Lung (tissue), 11 donors: ENCODE measurements at regions not wholly inside any gene's neighbourhood (a gene's known extent, or its start where the extent isn't known, plus 50 kb on each side); places are given as distances from the start of the nearest gene placed in this dataset.
"Not testable (repeated sequence)": the region's sequence is repeated elsewhere in the genome, so short reads cannot be mapped to it uniquely, and the experiment has no call there.

Source experiments
- ATAC-seq: fragments of 200-7000 bp; cut with Tn5 transposase; one replicate; pipeline ENCODE4 v1.9.1; 2020; ENCODE audit warnings: moderate number of reproducible peaks; ENCODE audit not compliant: insufficient read depth, low FRiP score
- DNase-seq, 3 donors: peaks; one replicate each; pipeline ENCODE4 v3.0.0-alpha.2; 2013 to 2017
- H3K27ac ChIP-seq, 2 donors: one replicate each; pipeline ENCODE4 v1.5.1; 2013; ENCODE audit warnings: mild to moderate bottlenecking in 2 of 2, moderate library complexity in 2 of 2, control low read depth in 1 of 2, inconsistent platforms in 1 of 2, low read depth in 1 of 2, low read length in 1 of 2
- H3K27me3 ChIP-seq, 3 donors: one replicate each; pipeline ENCODE4 v1.5.1; 2013; ENCODE audit warnings: low read length in 2 of 3; ENCODE audit not compliant: control insufficient read depth in 3 of 3, insufficient read depth in 3 of 3
- H3K36me3 ChIP-seq, 4 donors: one replicate each; pipeline ENCODE4 v1.5.1; 2013; ENCODE audit warnings: low read length in 4 of 4, mild to moderate bottlenecking in 1 of 4, moderate library complexity in 1 of 4; ENCODE audit not compliant: control insufficient read depth in 4 of 4, insufficient read depth in 4 of 4
- H3K4me1 ChIP-seq, 5 donors: one replicate each; pipeline ENCODE4 v1.5.1; 2013; ENCODE audit warnings: low read length in 5 of 5, mild to moderate bottlenecking in 2 of 5, moderate library complexity in 1 of 5; ENCODE audit not compliant: control insufficient read depth in 5 of 5, insufficient read depth in 5 of 5
- H3K4me3 ChIP-seq: one replicate; pipeline ENCODE4 v1.5.1; 2013; ENCODE audit warnings: mild to moderate bottlenecking, control low read depth, moderate library complexity
- H3K9ac ChIP-seq, 2 donors: one replicate each; pipeline ENCODE4 v1.5.1; 2013; ENCODE audit warnings: low read length in 2 of 2, control low read depth in 1 of 2; ENCODE audit not compliant: insufficient read depth in 1 of 2
- H3K9me3 ChIP-seq, 4 donors: one replicate each; pipeline ENCODE4 v1.5.1; 2013; ENCODE audit warnings: low read length in 3 of 4, mild to moderate bottlenecking in 1 of 4, moderate library complexity in 1 of 4; ENCODE audit not compliant: control insufficient read depth in 4 of 4, insufficient read depth in 3 of 4
- CTCF ChIP-seq: IDR thresholded peaks from 2 replicates; pipeline ENCODE4 v1.5.1; 2012; ENCODE audit warnings: mild to moderate bottlenecking; ENCODE audit errors: control extremely low read depth, extremely low read depth
- WGBS, 2 donors: extraction: QIAGEN DNeasy Blood & Tissue Kit; methylation state at CpG; one replicate each; pipeline ENCODE4 v1.1.7; 2013; 5-methylcytosine and 5-hydroxymethylcytosine counted together
- donor health status: control.
- donor health status: control.
- donor health status: Bipolar disorder and iron deficiency.
- donor health status: healthy.
- donor health status: DM: yes; HTN: yes; CAD: no.

- Histone ChIP-seq H3K27me3 (no peaks in the 10 kb centered on the region), H3K4me1 (peaks cover 0 to 4% (median 0%) of the 10 kb centered on the region in 5 donors), H3K9me3 (peaks cover 0 to 4% (median 0%) of the 10 kb centered on the region in 4 donors), H3K36me3 (no peaks in the 10 kb centered on the region), H3K9ac (no peak overlapping the region), H3K27ac (no peak overlapping the region), H3K4me3 (no peak overlapping the region)
- TF ChIP-seq CTCF = no peak
- WGBS, 2 donors = 77 to 83% methylated on average over 14 of the region's 14 CpGs
- no peak for ATAC-seq
- DNase-seq = no peak
Measured at GRCh38 chr2:150327564-150328489, 159.6 kb downstream of the RND3 start.

- H3K9ac ChIP-seq = no peak overlapping the region
- ATAC-seq = no peak
- H3K4me3 ChIP-seq = no peak overlapping the region
- H3K36me3 ChIP-seq = no peaks in the 10 kb centered on the region
- H3K4me1 ChIP-seq = peaks cover 0 to 4% (median 0%) of the 10 kb centered on the region in 5 donors
- 84 to 86% methylated on average over 6 of the region's 6 CpGs for WGBS, 2 donors
- no peak for DNase-seq
- no peak for TF ChIP-seq CTCF
- H3K27me3 ChIP-seq = no peaks in the 10 kb centered on the region
- H3K27ac ChIP-seq = no peak overlapping the region
- H3K9me3 ChIP-seq = peaks cover 0 to 1% (median 0%) of the 10 kb centered on the region in 4 donors
Measured at GRCh38 chr2:150325656-150326314, 161.7 kb downstream of the RND3 start.

- H3K36me3 ChIP-seq, H3K27ac ChIP-seq, DNase-seq, H3K9me3 ChIP-seq, H3K27me3 ChIP-seq, H3K4me3 ChIP-seq, H3K4me1 ChIP-seq, H3K9ac ChIP-seq, ATAC-seq: not testable (repeated sequence)
Measured at GRCh38 chr2:150323071-150323470, 164.4 kb downstream of the RND3 start.

GRCh38 chr2:150320608-150321007 lies 166.9 kb downstream of the RND3 start:
- H3K9me3 ChIP-seq = no peaks in the 10 kb centered on the region
- H3K27ac ChIP-seq = no peak overlapping the region
- ATAC-seq (no peak), DNase-seq (no peak)
- no peaks in the 10 kb centered on the region for H3K27me3 ChIP-seq
- TF ChIP-seq CTCF = no peak
- WGBS, 2 donors = 84 to 93% methylated on average over 1 of the region's 1 CpG
- H3K36me3 ChIP-seq = no peaks in the 10 kb centered on the region
- no peak overlapping the region for H3K9ac ChIP-seq
- no peak overlapping the region for H3K4me3 ChIP-seq
- no peaks in the 10 kb centered on the region for H3K4me1 ChIP-seq
